ENCODE measurements at regions not wholly inside any gene's neighbourhood (a gene's known extent, or its start where the extent isn't known, plus 50 kb on each side); places are given as distances from the start of the nearest gene placed in this dataset.

- Mint-ChIP-seq H3K27me3 (no peaks in the 10 kb centered on the region), H3K9me3 (no peaks in the 10 kb centered on the region), H3K4me3 (no peak overlapping the region), H3K36me3 (ENCODE audit: insufficient read depth) (no peaks in the 10 kb centered on the region), H3K4me1 (no peaks in the 10 kb centered on the region), H3K27ac (ENCODE audit: low read depth) (no peak overlapping the region)
- DNase-seq (ENCODE audit: low spot score in 2 of 2) (no peak), ATAC-seq (replicated peaks; ENCODE audit: extremely low read depth, poor library complexity, severe bottlenecking) (no peak)
These were observed 100.8 kb downstream of the CCER1 start for GRCh38 chr12:90854136-90854689.

- Mint-ChIP-seq H3K4me1 (no peaks in the 10 kb centered on the region), H3K27me3 (no peaks in the 10 kb centered on the region), H3K27ac (ENCODE audit: low read depth) (no peak overlapping the region), H3K9me3 (no peaks in the 10 kb centered on the region), H3K4me3 (no peak overlapping the region), H3K36me3 (ENCODE audit: insufficient read depth) (no peaks in the 10 kb centered on the region)
- no peak for ATAC-seq (replicated peaks; ENCODE audit: extremely low read depth, poor library complexity, severe bottlenecking)
- no peak for DNase-seq (ENCODE audit: low spot score in 2 of 2)
These were observed 102.9 kb downstream of the CCER1 start for GRCh38 chr12:90851800-90852718.

GRCh38 chr12:90842477-90842876 is 112.5 kb downstream of the CCER1 start:
- H3K4me1 Mint-ChIP-seq = no peaks in the 10 kb centered on the region
- H3K27ac Mint-ChIP-seq (ENCODE audit: low read depth) = no peak overlapping the region
- no peaks in the 10 kb centered on the region for H3K27me3 Mint-ChIP-seq
- no peaks in the 10 kb centered on the region for H3K36me3 Mint-ChIP-seq (ENCODE audit: insufficient read depth)
- no peak overlapping the region for H3K4me3 Mint-ChIP-seq
- ATAC-seq (replicated peaks; ENCODE audit: extremely low read depth, poor library complexity, severe bottlenecking) (no peak), DNase-seq (ENCODE audit: low spot score in 2 of 2) (no peak)
- no peaks in the 10 kb centered on the region for H3K9me3 Mint-ChIP-seq

- Mint-ChIP-seq H3K4me3 (no peak overlapping the region), H3K9me3 (no peaks in the 10 kb centered on the region), H3K27ac (ENCODE audit: low read depth) (no peak overlapping the region), H3K36me3 (ENCODE audit: insufficient read depth) (no peaks in the 10 kb centered on the region), H3K4me1 (no peaks in the 10 kb centered on the region), H3K27me3 (no peaks in the 10 kb centered on the region)
- no peak for ATAC-seq (replicated peaks; ENCODE audit: extremely low read depth, poor library complexity, severe bottlenecking)
- no peak for DNase-seq (ENCODE audit: low spot score in 2 of 2)
These were observed 113.6 kb downstream of the CCER1 start for GRCh38 chr12:90841336-90841735.

GRCh38 chr12:90839346-90839745 is 115.6 kb downstream of the CCER1 start:
- Mint-ChIP-seq H3K4me3 (no peak overlapping the region), H3K4me1 (no peaks in the 10 kb centered on the region), H3K36me3 (ENCODE audit: insufficient read depth) (no peaks in the 10 kb centered on the region), H3K9me3 (no peaks in the 10 kb centered on the region), H3K27ac (ENCODE audit: low read depth) (no peak overlapping the region), H3K27me3 (no peaks in the 10 kb centered on the region)
- no peak for DNase-seq (ENCODE audit: low spot score in 2 of 2)
- ATAC-seq (replicated peaks; ENCODE audit: extremely low read depth, poor library complexity, severe bottlenecking) = no peak

- DNase-seq (ENCODE audit: low spot score in 2 of 2) = no peak
- H3K36me3 Mint-ChIP-seq (ENCODE audit: insufficient read depth) = no peaks in the 10 kb centered on the region
- H3K4me1 Mint-ChIP-seq = no peaks in the 10 kb centered on the region
- no peak for ATAC-seq (replicated peaks; ENCODE audit: extremely low read depth, poor library complexity, severe bottlenecking)
- H3K27me3 Mint-ChIP-seq = no peaks in the 10 kb centered on the region
- no peaks in the 10 kb centered on the region for H3K9me3 Mint-ChIP-seq
- no peak overlapping the region for H3K4me3 Mint-ChIP-seq
- no peak overlapping the region for H3K27ac Mint-ChIP-seq (ENCODE audit: low read depth)
These were observed 118.3 kb downstream of the CCER1 start for GRCh38 chr12:90836689-90837088.

- H3K27me3 Mint-ChIP-seq = no peaks in the 10 kb centered on the region
- no peak for DNase-seq (ENCODE audit: low spot score in 2 of 2)
- no peak overlapping the region for H3K4me3 Mint-ChIP-seq
These were observed 121.7 kb downstream of the CCER1 start for GRCh38 chr12:90833228-90833627.

GRCh38 chr12:90832427-90832826 is 122.5 kb downstream of the CCER1 start:
- H3K9me3 Mint-ChIP-seq = no peaks in the 10 kb centered on the region
- no peak for ATAC-seq (replicated peaks; ENCODE audit: extremely low read depth, poor library complexity, severe bottlenecking)
- no peak for DNase-seq (ENCODE audit: low spot score in 2 of 2)
- H3K27ac Mint-ChIP-seq (ENCODE audit: low read depth) = no peak overlapping the region
- no peaks in the 10 kb centered on the region for H3K27me3 Mint-ChIP-seq
- no peaks in the 10 kb centered on the region for H3K4me1 Mint-ChIP-seq
- no peak overlapping the region for H3K4me3 Mint-ChIP-seq
- H3K36me3 Mint-ChIP-seq (ENCODE audit: insufficient read depth) = no peaks in the 10 kb centered on the region

More at GRCh38 chr12:90833228-90833627, 121.7 kb downstream of the CCER1 start:
- Mint-ChIP-seq H3K9me3 (no peaks in the 10 kb centered on the region), H3K4me1 (no peaks in the 10 kb centered on the region), H3K36me3 (ENCODE audit: insufficient read depth) (no peaks in the 10 kb centered on the region), H3K27ac (ENCODE audit: low read depth) (no peak overlapping the region)
- ATAC-seq (replicated peaks; ENCODE audit: extremely low read depth, poor library complexity, severe bottlenecking) = no peak

- Mint-ChIP-seq H3K27ac (ENCODE audit: low read depth) (no peak overlapping the region), H3K4me3 (no peak overlapping the region), H3K4me1 (no peaks in the 10 kb centered on the region), H3K27me3 (no peaks in the 10 kb centered on the region), H3K36me3 (ENCODE audit: insufficient read depth) (no peaks in the 10 kb centered on the region), H3K9me3 (no peaks in the 10 kb centered on the region)
- ATAC-seq (replicated peaks; ENCODE audit: extremely low read depth, poor library complexity, severe bottlenecking) = no peak
- DNase-seq (ENCODE audit: low spot score in 2 of 2) = no peak
These were observed 123.3 kb downstream of the CCER1 start for GRCh38 chr12:90831712-90832111.

- Mint-ChIP-seq H3K36me3 (ENCODE audit: insufficient read depth) (no peaks in the 10 kb centered on the region), H3K4me3 (no peak overlapping the region), H3K27ac (ENCODE audit: low read depth) (no peak overlapping the region), H3K9me3 (no peaks in the 10 kb centered on the region), H3K27me3 (no peaks in the 10 kb centered on the region), H3K4me1 (no peaks in the 10 kb centered on the region)
- DNase-seq (ENCODE audit: low spot score in 2 of 2) = no peak
- no peak for ATAC-seq (replicated peaks; ENCODE audit: extremely low read depth, poor library complexity, severe bottlenecking)
These were observed 125.9 kb downstream of the CCER1 start for GRCh38 chr12:90829044-90829443.

GRCh38 chr12:90828621-90829020 is 126.4 kb downstream of the CCER1 start:
- ATAC-seq (replicated peaks; ENCODE audit: extremely low read depth, poor library complexity, severe bottlenecking) (no peak), DNase-seq (ENCODE audit: low spot score in 2 of 2) (no peak)
- Mint-ChIP-seq H3K27me3 (no peaks in the 10 kb centered on the region), H3K4me3 (no peak overlapping the region), H3K4me1 (no peaks in the 10 kb centered on the region), H3K36me3 (ENCODE audit: insufficient read depth) (no peaks in the 10 kb centered on the region), H3K27ac (ENCODE audit: low read depth) (no peak overlapping the region), H3K9me3 (no peaks in the 10 kb centered on the region)

GRCh38 chr12:90827567-90827966 is 127.4 kb downstream of the CCER1 start:
- H3K27ac Mint-ChIP-seq (ENCODE audit: low read depth) = no peak overlapping the region
- H3K4me1 Mint-ChIP-seq = no peaks in the 10 kb centered on the region
- no peaks in the 10 kb centered on the region for H3K9me3 Mint-ChIP-seq
- H3K36me3 Mint-ChIP-seq (ENCODE audit: insufficient read depth) = no peaks in the 10 kb centered on the region
- H3K27me3 Mint-ChIP-seq = no peaks in the 10 kb centered on the region
- no peak for DNase-seq (ENCODE audit: low spot score in 2 of 2)
- no peak for ATAC-seq (replicated peaks; ENCODE audit: extremely low read depth, poor library complexity, severe bottlenecking)
- no peak overlapping the region for H3K4me3 Mint-ChIP-seq

- Mint-ChIP-seq H3K4me3 (no peak overlapping the region), H3K4me1 (no peaks in the 10 kb centered on the region), H3K27me3 (no peaks in the 10 kb centered on the region), H3K27ac (ENCODE audit: low read depth) (no peak overlapping the region), H3K9me3 (no peaks in the 10 kb centered on the region), H3K36me3 (ENCODE audit: insufficient read depth) (no peaks in the 10 kb centered on the region)
- ATAC-seq (replicated peaks; ENCODE audit: extremely low read depth, poor library complexity, severe bottlenecking) (no peak), DNase-seq (ENCODE audit: low spot score in 2 of 2) (no peak)
These were observed 128.9 kb downstream of the CCER1 start for GRCh38 chr12:90826036-90826435.

All from central memory CD8-positive, alpha-beta T cell (primary cell).